PFSK-1 (cell line): ENCODE measurements at regions not wholly inside any gene's neighbourhood (a gene's known extent, or its start where the extent isn't known, plus 50 kb on each side); places are given as distances from the start of the nearest gene placed in this dataset.

Experiments
- POLR2AphosphoS5 ChIP-seq: IDR thresholded peaks from 2 replicates; pipeline ENCODE4 v1.6.1; 2012; ENCODE audit warnings: low read depth, mild to moderate bottlenecking, control low read depth, low read length, moderate library complexity
- TF ChIP-seq, protein P1 (sequence below), 2 experiments: IDR thresholded peaks; 2 replicates each; pipeline versions ENCODE4 v1.6.1 to v1.8.0; 2011 to 2012; ENCODE audit warnings: low read depth in 2 of 2, low read length in 2 of 2, control low read depth in 1 of 2, inconsistent platforms in 1 of 2, mild to moderate bottlenecking in 1 of 2, moderate library complexity in 1 of 2; ENCODE audit not compliant: insufficient read depth in 1 of 2

- no peak for TF ChIP-seq POLR2AphosphoS5
- TF ChIP-seq, protein P1, sequence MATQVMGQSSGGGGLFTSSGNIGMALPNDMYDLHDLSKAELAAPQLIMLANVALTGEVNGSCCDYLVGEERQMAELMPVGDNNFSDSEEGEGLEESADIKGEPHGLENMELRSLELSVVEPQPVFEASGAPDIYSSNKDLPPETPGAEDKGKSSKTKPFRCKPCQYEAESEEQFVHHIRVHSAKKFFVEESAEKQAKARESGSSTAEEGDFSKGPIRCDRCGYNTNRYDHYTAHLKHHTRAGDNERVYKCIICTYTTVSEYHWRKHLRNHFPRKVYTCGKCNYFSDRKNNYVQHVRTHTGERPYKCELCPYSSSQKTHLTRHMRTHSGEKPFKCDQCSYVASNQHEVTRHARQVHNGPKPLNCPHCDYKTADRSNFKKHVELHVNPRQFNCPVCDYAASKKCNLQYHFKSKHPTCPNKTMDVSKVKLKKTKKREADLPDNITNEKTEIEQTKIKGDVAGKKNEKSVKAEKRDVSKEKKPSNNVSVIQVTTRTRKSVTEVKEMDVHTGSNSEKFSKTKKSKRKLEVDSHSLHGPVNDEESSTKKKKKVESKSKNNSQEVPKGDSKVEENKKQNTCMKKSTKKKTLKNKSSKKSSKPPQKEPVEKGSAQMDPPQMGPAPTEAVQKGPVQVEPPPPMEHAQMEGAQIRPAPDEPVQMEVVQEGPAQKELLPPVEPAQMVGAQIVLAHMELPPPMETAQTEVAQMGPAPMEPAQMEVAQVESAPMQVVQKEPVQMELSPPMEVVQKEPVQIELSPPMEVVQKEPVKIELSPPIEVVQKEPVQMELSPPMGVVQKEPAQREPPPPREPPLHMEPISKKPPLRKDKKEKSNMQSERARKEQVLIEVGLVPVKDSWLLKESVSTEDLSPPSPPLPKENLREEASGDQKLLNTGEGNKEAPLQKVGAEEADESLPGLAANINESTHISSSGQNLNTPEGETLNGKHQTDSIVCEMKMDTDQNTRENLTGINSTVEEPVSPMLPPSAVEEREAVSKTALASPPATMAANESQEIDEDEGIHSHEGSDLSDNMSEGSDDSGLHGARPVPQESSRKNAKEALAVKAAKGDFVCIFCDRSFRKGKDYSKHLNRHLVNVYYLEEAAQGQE (IDR thresholded peaks at IDR 0.05; ENCODE audit: insufficient read depth in 1 of 2, low read depth in 2 of 2, low read length in 2 of 2), result no peak
Measured at GRCh38 chr17:34733333-34733732, 154.0 kb downstream of the TMEM132E start.
